IPS-20b (cell line): ENCODE measurements at regions not wholly inside any gene's neighbourhood (a gene's known extent, or its start where the extent isn't known, plus 50 kb on each side); places are given as distances from the start of the nearest gene placed in this dataset.

Source experiments
- H3K27ac ChIP-seq: one replicate; pipeline ENCODE4 v1.5.1; 2013; ENCODE audit warnings: low read length
- H3K27me3 ChIP-seq: 2 replicates; pipeline ENCODE4 v1.6.1; 2013; ENCODE audit warnings: mild to moderate bottlenecking, low read length, inconsistent platforms; ENCODE audit not compliant: insufficient read depth
- H3K36me3 ChIP-seq: 2 replicates; pipeline ENCODE4 v1.6.1; 2013; ENCODE audit warnings: low read depth, mild to moderate bottlenecking, inconsistent platforms, low read length, moderate library complexity; ENCODE audit not compliant: insufficient read depth
- H3K4me1 ChIP-seq: 2 replicates; pipeline ENCODE4 v1.6.1; 2013; ENCODE audit warnings: mild to moderate bottlenecking, control low read depth, inconsistent platforms, low read length, moderate library complexity; ENCODE audit not compliant: insufficient read depth
- H3K4me3 ChIP-seq: 2 replicates; pipeline ENCODE4 v1.5.1; 2013; ENCODE audit warnings: mild to moderate bottlenecking, low read length, inconsistent platforms
- H3K9ac ChIP-seq: 2 replicates; pipeline ENCODE4 v1.6.1; 2013; ENCODE audit warnings: low read depth, mild to moderate bottlenecking, inconsistent platforms, low read length, moderate library complexity
- H3K9me3 ChIP-seq: 2 replicates; pipeline ENCODE4 v1.6.1; 2013; ENCODE audit warnings: mild to moderate bottlenecking, low read depth, low read length, inconsistent platforms; ENCODE audit not compliant: insufficient read depth

DNA sequence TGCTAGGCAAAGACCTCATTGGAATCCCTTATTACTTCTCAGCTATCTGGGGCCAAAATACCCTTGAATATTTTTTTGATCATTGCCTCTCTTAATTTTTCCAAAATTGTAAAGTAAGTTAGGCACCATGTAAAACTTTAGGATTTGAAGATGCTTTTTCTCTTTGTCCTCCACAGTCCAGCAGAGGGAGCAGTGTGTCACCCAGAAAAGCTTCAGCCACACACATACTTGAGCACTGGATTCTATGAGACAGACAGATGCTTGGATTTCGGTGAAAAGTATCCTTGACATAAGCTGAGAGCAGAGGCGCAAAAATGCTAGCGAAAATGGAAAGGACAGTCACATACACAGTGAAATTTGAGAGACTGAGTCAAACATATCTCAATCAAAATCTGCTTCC lies 74.7 kb upstream of the KCNJ3 start:
- H3K27ac ChIP-seq: no peak overlapping the region

GRCh38 chr2:154637456-154637855 lies 61.0 kb upstream of the KCNJ3 start:
- H3K36me3 ChIP-seq: no peaks in the 10 kb centered on the region
- H3K9ac ChIP-seq: no peak overlapping the region
- H3K4me1 ChIP-seq: peaks cover 3% of the 10 kb centered on the region; the same call in 1 of the 2 replicates
- no peaks in the 10 kb centered on the region for H3K27me3 ChIP-seq
- no peak overlapping the region for H3K4me3 ChIP-seq
- H3K9me3 ChIP-seq: no peaks in the 10 kb centered on the region
- no peak overlapping the region for H3K27ac ChIP-seq

More for the DNA sequence above, 74.7 kb upstream of the KCNJ3 start:
- Histone ChIP-seq H3K4me1 (no peaks in the 10 kb centered on the region; the same call in 1 of the 2 replicates), H3K4me3 (no peak overlapping the region), H3K9ac (no peak overlapping the region), H3K27me3 (no peaks in the 10 kb centered on the region), H3K9me3 (no peaks in the 10 kb centered on the region), H3K36me3 (no peaks in the 10 kb centered on the region)

DNA sequence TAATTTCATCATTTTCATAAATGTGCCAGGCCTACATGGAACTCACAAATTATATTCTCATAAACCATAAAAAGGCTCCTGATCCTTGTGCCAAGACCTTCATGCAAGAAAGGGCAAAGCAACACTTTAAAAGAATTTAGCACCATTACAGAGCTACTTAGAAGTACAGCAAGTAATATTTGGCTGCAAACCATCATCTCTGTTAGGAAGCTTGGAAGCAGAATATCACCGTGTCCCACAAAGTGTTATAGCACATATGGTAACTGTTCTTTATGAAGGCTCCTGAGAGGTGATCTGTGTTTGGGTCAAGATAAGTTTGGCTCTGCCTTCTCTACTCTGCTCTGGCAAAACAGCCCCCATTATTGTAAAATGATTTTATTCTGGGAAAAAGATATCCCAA lies 59.7 kb upstream of the KCNJ3 start:
- no peak overlapping the region for H3K9ac ChIP-seq
- H3K27me3 ChIP-seq: no peaks in the 10 kb centered on the region
- peaks cover 3% of the 10 kb centered on the region; the same call in 1 of the 2 replicates for H3K4me1 ChIP-seq
- H3K9me3 ChIP-seq: no peaks in the 10 kb centered on the region
- H3K27ac ChIP-seq: no peak overlapping the region
- no peak overlapping the region for H3K4me3 ChIP-seq
- H3K36me3 ChIP-seq: no peaks in the 10 kb centered on the region

GRCh38 chr2:154640000-154640399 lies 58.5 kb upstream of the KCNJ3 start:
- H3K4me3 ChIP-seq: no peak overlapping the region
- H3K27ac ChIP-seq: no peak overlapping the region
- H3K4me1 ChIP-seq: peaks cover 3% of the 10 kb centered on the region; the same call in 1 of the 2 replicates
- no peaks in the 10 kb centered on the region for H3K36me3 ChIP-seq
- H3K27me3 ChIP-seq: no peaks in the 10 kb centered on the region
- H3K9me3 ChIP-seq: no peaks in the 10 kb centered on the region
- no peak overlapping the region for H3K9ac ChIP-seq
